Ishikawa (cell line): ENCODE measurements at regions not wholly inside any gene's neighbourhood (a gene's known extent, or its start where the extent isn't known, plus 50 kb on each side); places are given as distances from the start of the nearest gene placed in this dataset.

ENCODE experiments used
- CEBPB ChIP-seq: IDR thresholded peaks from 2 replicates; pipeline ENCODE4 v1.6.1; 2012
- MAX ChIP-seq: IDR thresholded peaks from 2 replicates; pipeline ENCODE4 v1.6.1; 2012
- RAD21 ChIP-seq: IDR thresholded peaks from 2 replicates; pipeline ENCODE4 v1.6.1; 2012; ENCODE audit warnings: low read depth
- REST ChIP-seq: IDR thresholded peaks from 2 replicates; pipeline ENCODE4 v1.6.1; 2012; ENCODE audit warnings: low read depth, mild to moderate bottlenecking

- TF ChIP-seq MAX (no peak), REST (no peak), CEBPB (no peak), RAD21 (no peak)
These were observed 1674.3 kb upstream of the RAG2 start for GRCh38 chr11:38272376-38272775.
